GM06990 (cell line): ENCODE measurements at regions not wholly inside any gene's neighbourhood (a gene's known extent, or its start where the extent isn't known, plus 50 kb on each side); places are given as distances from the start of the nearest gene placed in this dataset.

Experiments used
- DNase-seq: peaks from one replicate; pipeline ENCODE4 v3.0.0-alpha.2; 2011; ENCODE audit not compliant: insufficient read length; ENCODE audit errors: extremely low read depth
- H3K27me3 ChIP-seq: replicated peaks from 2 replicates; pipeline ENCODE4 v1.6.0; 2011; ENCODE audit warnings: low read length; ENCODE audit not compliant: control insufficient read depth, insufficient read depth
- H3K36me3 ChIP-seq: 2 replicates; pipeline ENCODE4 v1.5.1; 2011; ENCODE audit warnings: low read length; ENCODE audit not compliant: control insufficient read depth, insufficient read depth
- H3K4me3 ChIP-seq: replicated peaks from 2 replicates; pipeline ENCODE4 v1.5.1; 2011; ENCODE audit warnings: low read depth, mild to moderate bottlenecking, control low read depth, low read length
- CTCF ChIP-seq: IDR thresholded peaks from 2 replicates; pipeline ENCODE4 v1.5.1; 2011; ENCODE audit warnings: low read length, control low read depth, mild to moderate bottlenecking, inconsistent platforms; ENCODE audit not compliant: insufficient read depth, poor library complexity, severe bottlenecking

GRCh38 chr2:204213588-204213987 is 277.0 kb downstream of the ICOS start:
- TF ChIP-seq CTCF = no peak
- Histone ChIP-seq H3K27me3 (no peaks in the 10 kb centered on the region), H3K4me3 (no peak overlapping the region), H3K36me3 (no peaks in the 10 kb centered on the region)
- DNase-seq = no peak

DNA sequence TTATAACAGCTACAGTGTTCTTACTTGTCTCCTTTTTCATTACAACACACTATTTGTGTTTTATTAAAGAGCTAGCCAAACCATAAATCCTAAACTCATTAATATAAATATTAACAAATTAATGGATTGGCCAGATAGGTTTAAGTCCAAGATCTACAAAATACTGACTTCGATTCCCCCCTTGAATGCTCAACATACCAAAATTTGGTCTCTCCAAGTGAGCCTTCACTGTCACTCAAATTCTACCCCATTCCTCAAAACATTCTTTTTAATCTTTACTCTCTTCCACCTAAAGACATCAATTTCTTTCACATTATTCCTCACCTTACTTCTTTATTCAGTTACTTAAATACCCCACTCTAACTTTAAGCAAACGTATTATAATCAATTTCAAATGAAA is 281.5 kb downstream of the ICOS start:
- no peak for DNase-seq
- H3K4me3 ChIP-seq = no peak overlapping the region
- no peak for TF ChIP-seq CTCF
- no peaks in the 10 kb centered on the region for H3K27me3 ChIP-seq
- no peaks in the 10 kb centered on the region for H3K36me3 ChIP-seq

DNA sequence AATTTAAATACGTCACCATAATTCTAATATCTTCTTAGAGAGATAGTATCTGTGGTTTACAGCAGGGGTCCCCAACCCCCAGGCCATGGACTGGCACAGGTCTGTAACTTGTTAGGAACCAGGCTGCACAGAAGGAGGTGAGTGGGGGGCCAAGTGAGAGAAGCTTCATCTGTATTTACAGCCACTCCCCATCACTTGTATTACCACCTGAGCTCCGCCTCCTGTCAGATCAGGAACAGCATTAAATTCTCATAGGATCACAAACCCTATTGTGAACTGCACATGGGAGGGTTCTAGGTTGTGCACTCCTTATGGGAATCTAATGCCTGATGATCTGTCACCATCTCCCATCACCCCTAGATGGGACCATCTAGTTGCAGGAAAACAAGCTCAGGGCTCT is 282.6 kb downstream of the ICOS start:
- Histone ChIP-seq H3K4me3 (no peak overlapping the region), H3K27me3 (no peaks in the 10 kb centered on the region), H3K36me3 (no peaks in the 10 kb centered on the region)
- no peak for TF ChIP-seq CTCF
- no peak for DNase-seq

GRCh38 chr2:204220896-204221295 is 284.3 kb downstream of the ICOS start:
- Histone ChIP-seq H3K36me3 (no peaks in the 10 kb centered on the region), H3K27me3 (no peaks in the 10 kb centered on the region), H3K4me3 (no peak overlapping the region)
- peak; percentile 15 for TF ChIP-seq CTCF
- no peak for DNase-seq

DNA sequence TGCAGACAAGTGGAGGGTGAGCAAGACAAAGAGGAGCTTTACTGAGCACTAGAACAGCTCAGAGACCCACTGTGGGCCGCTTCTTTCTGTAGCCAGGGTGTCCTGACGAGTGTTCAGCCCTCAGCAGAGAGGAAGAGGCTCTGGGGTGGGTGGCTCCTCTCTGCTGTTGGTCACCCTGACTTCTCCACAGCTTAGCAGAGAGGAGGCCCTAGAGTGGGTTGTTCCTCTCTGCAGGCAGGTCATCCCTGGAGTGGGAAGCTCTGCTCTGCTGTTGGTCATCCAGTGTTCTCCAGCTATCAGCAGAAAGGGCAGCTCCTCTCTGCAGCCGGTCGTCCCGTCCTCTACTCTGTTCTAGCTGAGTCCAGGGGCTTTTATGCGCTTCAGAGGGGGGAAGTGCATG is 286.5 kb downstream of the ICOS start:
- TF ChIP-seq CTCF = no peak
- no peaks in the 10 kb centered on the region for H3K36me3 ChIP-seq
- no peak for DNase-seq
- H3K27me3 ChIP-seq = no peaks in the 10 kb centered on the region
- H3K4me3 ChIP-seq = no peak overlapping the region

GRCh38 chr2:204223544-204223943 is 287.0 kb downstream of the ICOS start:
- no peaks in the 10 kb centered on the region for H3K36me3 ChIP-seq
- no peaks in the 10 kb centered on the region for H3K27me3 ChIP-seq
- no peak overlapping the region for H3K4me3 ChIP-seq
- no peak for DNase-seq
- TF ChIP-seq CTCF = no peak
